ENCODE measurements at regions not wholly inside any gene's neighbourhood (a gene's known extent, or its start where the extent isn't known, plus 50 kb on each side); places are given as distances from the start of the nearest gene placed in this dataset.

DNA sequence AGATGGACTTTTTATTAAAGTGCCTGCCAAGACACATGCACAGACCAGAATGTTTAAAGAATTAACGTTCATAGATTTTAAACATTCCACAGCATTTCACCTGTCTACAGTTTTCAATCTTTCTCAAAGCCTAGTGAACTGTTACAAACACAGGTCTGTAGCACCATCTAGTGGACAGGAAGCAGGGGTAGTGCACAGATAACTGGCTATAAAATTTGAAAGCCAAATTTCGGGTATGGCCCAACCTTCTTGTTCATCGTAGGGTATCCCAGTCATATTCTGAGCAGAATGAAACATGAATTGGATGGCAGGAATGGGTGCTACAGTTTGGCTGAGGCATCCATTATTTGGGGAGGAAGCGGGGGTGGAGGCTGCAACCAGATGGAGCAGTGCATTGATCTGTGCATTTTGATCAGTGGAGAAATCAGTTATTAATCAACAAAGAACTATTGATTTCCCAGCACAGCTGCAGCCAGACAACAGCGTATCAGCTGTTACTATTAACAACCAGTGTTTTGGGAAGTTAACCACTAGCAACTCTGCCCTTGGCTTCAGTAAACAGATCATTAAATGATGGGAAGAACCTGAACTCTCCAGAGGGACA lies 56.1 kb upstream of the B3GAT2 start:
- TF ChIP-seq, protein P1, sequence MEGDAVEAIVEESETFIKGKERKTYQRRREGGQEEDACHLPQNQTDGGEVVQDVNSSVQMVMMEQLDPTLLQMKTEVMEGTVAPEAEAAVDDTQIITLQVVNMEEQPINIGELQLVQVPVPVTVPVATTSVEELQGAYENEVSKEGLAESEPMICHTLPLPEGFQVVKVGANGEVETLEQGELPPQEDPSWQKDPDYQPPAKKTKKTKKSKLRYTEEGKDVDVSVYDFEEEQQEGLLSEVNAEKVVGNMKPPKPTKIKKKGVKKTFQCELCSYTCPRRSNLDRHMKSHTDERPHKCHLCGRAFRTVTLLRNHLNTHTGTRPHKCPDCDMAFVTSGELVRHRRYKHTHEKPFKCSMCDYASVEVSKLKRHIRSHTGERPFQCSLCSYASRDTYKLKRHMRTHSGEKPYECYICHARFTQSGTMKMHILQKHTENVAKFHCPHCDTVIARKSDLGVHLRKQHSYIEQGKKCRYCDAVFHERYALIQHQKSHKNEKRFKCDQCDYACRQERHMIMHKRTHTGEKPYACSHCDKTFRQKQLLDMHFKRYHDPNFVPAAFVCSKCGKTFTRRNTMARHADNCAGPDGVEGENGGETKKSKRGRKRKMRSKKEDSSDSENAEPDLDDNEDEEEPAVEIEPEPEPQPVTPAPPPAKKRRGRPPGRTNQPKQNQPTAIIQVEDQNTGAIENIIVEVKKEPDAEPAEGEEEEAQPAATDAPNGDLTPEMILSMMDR (IDR thresholded peaks at IDR 0.05; ENCODE audit: low read depth, low read length, poor library complexity, severe bottlenecking), result peak; percentile 85
- TF ChIP-seq EZH2phosphoT487 (IDR thresholded peaks at IDR 0.05; ENCODE audit: borderline replicate concordance, low read length), result no peak
